ENCODE measurements at regions not wholly inside any gene's neighbourhood (a gene's known extent, or its start where the extent isn't known, plus 50 kb on each side); places are given as distances from the start of the nearest gene placed in this dataset.

- Mint-ChIP-seq H3K4me1 (peaks cover 8% of the 10 kb centered on the region), H3K36me3 (ENCODE audit: low read depth) (no peaks in the 10 kb centered on the region)
These were observed 188.5 kb upstream of the ANK3 start for GRCh38 chr10:60578217-60578616.

GRCh38 chr10:60576130-60577069, 186.7 kb upstream of the ANK3 start:
- Mint-ChIP-seq H3K4me1 (peaks cover 24% of the 10 kb centered on the region), H3K36me3 (ENCODE audit: low read depth) (no peaks in the 10 kb centered on the region), H3K27me3 (ENCODE audit: low read depth, poor library complexity) (no peaks in the 10 kb centered on the region), H3K9me3 (peaks cover 3% of the 10 kb centered on the region), H3K4me3 (no peak overlapping the region), H3K27ac (no peak overlapping the region)
- no peak for DNase-seq
- no peak for TF ChIP-seq CTCF (IDR thresholded peaks at IDR 0.05)

More at GRCh38 chr10:60578217-60578616, 188.5 kb upstream of the ANK3 start:
- no peak for DNase-seq
- Mint-ChIP-seq H3K4me3 (no peak overlapping the region), H3K9me3 (peaks cover 3% of the 10 kb centered on the region), H3K27ac (no peak overlapping the region), H3K27me3 (ENCODE audit: low read depth, poor library complexity) (no peaks in the 10 kb centered on the region)
- TF ChIP-seq CTCF (IDR thresholded peaks at IDR 0.05) = no peak

GRCh38 chr10:60575105-60575504, 185.4 kb upstream of the ANK3 start:
- H3K36me3 Mint-ChIP-seq (ENCODE audit: low read depth) = no peaks in the 10 kb centered on the region
- no peak for DNase-seq
- H3K27ac Mint-ChIP-seq = no peak overlapping the region
- H3K4me3 Mint-ChIP-seq = no peak overlapping the region
- TF ChIP-seq CTCF (IDR thresholded peaks at IDR 0.05) = no peak
- H3K4me1 Mint-ChIP-seq = peaks cover 37% of the 10 kb centered on the region
- H3K27me3 Mint-ChIP-seq (ENCODE audit: low read depth, poor library complexity) = no peaks in the 10 kb centered on the region
- peaks cover 3% of the 10 kb centered on the region for H3K9me3 Mint-ChIP-seq

GRCh38 chr10:60574388-60574787, 184.7 kb upstream of the ANK3 start:
- Mint-ChIP-seq H3K9me3 (peaks cover 3% of the 10 kb centered on the region), H3K27ac (no peak overlapping the region), H3K36me3 (ENCODE audit: low read depth) (no peaks in the 10 kb centered on the region), H3K4me3 (no peak overlapping the region), H3K4me1 (peaks cover 40% of the 10 kb centered on the region), H3K27me3 (ENCODE audit: low read depth, poor library complexity) (no peaks in the 10 kb centered on the region)
- TF ChIP-seq CTCF (IDR thresholded peaks at IDR 0.05) = no peak
- no peak for DNase-seq

- DNase-seq = peak; percentile 55
- peak overlapping the region; percentile 88 for H3K4me3 Mint-ChIP-seq
- H3K36me3 Mint-ChIP-seq (ENCODE audit: low read depth) = no peaks in the 10 kb centered on the region
- H3K4me1 Mint-ChIP-seq = peaks cover 40% of the 10 kb centered on the region
- H3K27me3 Mint-ChIP-seq (ENCODE audit: low read depth, poor library complexity) = no peaks in the 10 kb centered on the region
- peak overlapping the region; percentile 88 for H3K27ac Mint-ChIP-seq
- TF ChIP-seq CTCF (IDR thresholded peaks at IDR 0.05) = no peak
- peaks cover 3% of the 10 kb centered on the region for H3K9me3 Mint-ChIP-seq
These were observed 183.7 kb upstream of the ANK3 start for GRCh38 chr10:60573336-60573735.

All from nephron progenitor cell (in vitro differentiated cells).